Epithelial cell of prostate (primary cell): ENCODE measurements at regions not wholly inside any gene's neighbourhood (a gene's known extent, or its start where the extent isn't known, plus 50 kb on each side); places are given as distances from the start of the nearest gene placed in this dataset.

Experiments used
- DNase-seq: peaks from one replicate; pipeline ENCODE4 v3.0.0-alpha.2; 2011; ENCODE audit warnings: low read depth, low spot score
- H3K27ac ChIP-seq: fragments of 450-650 bp; 2 replicates; pipeline ENCODE4 v1.5.1; 2017; ENCODE audit warnings: mild to moderate bottlenecking

- no peak overlapping the region for H3K27ac ChIP-seq
- DNase-seq, result no peak
Observed at GRCh38 chr5:113875096-113875495, 361.6 kb downstream of the YTHDC2 start.

DNA sequence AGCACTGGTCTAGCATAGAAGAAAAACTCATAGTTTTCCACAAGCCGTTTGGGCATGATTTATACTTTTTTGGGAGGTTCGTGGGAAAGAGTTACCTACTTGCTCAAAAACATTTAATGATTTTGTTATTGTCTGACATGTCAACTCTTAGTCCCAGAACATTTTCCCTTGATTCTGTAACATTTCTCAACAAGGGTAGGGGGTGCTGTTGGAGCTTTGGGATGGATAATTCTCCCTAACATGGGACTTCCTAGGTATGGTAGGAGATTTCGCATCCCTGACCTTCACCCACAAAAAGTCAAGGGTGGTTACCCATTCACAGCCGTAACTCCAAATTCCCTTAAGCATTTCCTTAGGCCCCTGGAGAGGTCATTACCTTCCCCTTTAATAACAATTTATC lies 378.0 kb downstream of the YTHDC2 start:
- DNase-seq, result no peak

GRCh38 chr5:113896789-113897188 lies 383.3 kb downstream of the YTHDC2 start:
- no peak overlapping the region for H3K27ac ChIP-seq
- no peak for DNase-seq

More for the DNA sequence above, 378.0 kb downstream of the YTHDC2 start:
- no peak overlapping the region for H3K27ac ChIP-seq

DNA sequence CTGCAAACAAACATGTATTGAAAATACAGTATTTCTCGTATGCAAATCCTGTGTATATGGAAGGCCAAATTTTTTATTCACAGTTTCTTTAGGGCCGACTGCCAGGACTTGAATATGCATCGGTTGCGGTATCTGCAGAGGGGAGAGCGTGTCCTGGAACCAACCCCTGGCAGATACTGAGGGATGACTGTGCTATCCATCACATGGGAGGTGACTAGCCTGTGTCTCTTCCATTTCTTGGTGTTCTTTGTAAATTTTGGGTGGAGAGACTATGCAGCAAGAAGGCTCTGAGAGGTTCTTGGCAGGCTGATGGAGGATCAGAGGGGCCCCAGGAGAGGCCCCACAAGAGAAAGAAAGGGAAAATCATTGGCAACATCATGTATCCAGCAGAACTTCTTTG lies 384.3 kb downstream of the YTHDC2 start:
- H3K27ac ChIP-seq, result no peak overlapping the region
- DNase-seq, result no peak

DNA sequence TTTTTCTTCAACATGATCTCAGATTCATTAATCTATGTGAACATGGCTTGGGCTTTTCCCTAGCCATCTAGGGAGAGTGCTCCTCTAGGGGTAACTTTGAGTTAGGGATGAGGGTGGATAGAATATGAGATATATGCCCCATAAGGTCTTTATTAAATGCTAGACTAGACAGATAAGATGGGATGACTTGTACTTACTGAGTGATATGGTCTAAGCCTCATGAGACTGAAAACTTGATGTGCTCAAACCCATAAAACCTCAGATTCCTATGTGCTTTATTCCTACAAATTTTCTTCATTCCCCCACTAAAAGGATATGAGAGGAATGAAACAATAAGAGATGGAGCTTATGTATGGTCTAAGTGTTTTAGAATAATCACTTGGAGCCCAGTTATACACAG lies 386.6 kb downstream of the YTHDC2 start:
- H3K27ac ChIP-seq, result no peak overlapping the region
- no peak for DNase-seq

DNA sequence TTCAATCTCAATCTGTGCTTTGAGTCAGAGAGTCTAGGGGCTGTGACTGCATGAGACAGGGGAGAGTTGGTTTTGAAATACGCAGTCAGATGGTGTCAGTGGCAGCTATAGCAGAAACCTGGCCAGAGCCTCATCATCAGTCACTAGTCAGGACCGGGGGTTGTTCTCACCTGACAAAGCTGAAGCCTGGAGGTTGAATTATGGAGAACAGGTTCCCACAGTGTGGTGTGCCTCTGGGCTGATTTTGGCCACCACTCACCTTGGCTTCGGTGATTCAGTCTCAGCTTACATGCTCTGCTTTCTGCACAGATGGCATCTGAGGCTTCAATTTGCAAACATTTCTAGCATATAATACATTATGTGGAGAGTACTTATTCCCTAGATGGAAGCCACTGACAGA lies 387.3 kb downstream of the YTHDC2 start:
- no peak for DNase-seq
- no peak overlapping the region for H3K27ac ChIP-seq

DNA sequence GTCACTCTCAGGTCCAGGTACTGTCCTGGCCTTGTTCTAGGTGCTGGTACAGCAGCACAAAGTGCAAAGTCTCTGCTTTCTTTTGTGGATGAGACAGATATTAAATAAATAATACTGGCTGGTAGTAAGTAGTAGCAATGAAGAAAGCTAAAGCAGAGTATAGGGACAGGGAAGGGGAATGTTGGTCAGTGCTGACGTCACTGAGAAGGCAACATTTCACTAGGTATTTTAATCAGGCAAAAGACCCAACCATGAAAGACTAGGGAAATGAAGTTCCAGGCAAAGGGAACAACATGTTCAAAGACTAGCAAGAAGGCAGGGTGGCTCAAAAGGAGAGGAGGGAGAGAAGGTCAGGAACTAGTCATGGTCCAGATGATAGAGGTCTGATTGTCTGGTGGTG lies 388.2 kb downstream of the YTHDC2 start:
- DNase-seq, result no peak
- no peak overlapping the region for H3K27ac ChIP-seq

DNA sequence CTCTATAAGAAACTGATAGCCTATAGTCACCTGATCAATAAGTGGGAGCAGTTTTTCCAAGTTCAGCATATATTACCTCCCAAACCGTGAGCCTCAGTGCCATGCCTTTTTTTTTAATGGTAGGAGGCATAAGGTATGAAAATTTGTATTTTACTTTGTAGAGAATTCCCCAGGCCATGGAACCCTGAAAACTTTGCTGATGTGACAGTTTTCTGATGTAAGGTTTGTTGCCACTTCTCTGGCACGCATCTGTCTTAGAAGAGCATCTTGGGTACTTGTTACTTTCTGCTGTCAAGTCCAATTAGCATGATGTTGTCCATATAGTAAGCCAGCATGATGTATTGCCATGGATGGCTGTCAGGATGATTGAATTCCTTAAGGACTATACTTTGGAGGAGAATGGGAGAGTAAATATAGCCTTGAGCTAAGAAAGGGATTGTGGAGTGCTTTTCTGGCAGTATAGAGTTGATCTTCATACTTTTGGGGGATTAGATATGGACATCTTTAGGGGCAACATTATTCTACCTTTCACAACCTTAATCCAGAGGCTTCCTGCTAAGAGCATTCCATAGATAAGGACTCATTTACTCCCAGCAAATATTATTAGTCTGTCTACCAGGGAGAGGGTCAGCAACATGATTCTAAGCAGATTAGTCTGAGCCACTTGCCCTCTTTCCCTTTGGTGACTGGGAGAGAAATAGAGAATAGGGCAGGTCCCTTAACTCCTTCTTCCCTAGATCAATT lies 389.6 kb downstream of the YTHDC2 start:
- no peak for DNase-seq
- no peak overlapping the region for H3K27ac ChIP-seq

GRCh38 chr5:113909782-113910181 lies 396.3 kb downstream of the YTHDC2 start:
- no peak overlapping the region for H3K27ac ChIP-seq
- DNase-seq, result no peak

- no peak overlapping the region for H3K27ac ChIP-seq
Observed at GRCh38 chr5:113917997-113918396, 404.5 kb downstream of the YTHDC2 start.

GRCh38 chr5:113922343-113922742 lies 408.8 kb downstream of the YTHDC2 start:
- H3K27ac ChIP-seq, result no peak overlapping the region
- DNase-seq, result peak; percentile 20

More at GRCh38 chr5:113917997-113918396, 404.5 kb downstream of the YTHDC2 start:
- no peak for DNase-seq

DNA sequence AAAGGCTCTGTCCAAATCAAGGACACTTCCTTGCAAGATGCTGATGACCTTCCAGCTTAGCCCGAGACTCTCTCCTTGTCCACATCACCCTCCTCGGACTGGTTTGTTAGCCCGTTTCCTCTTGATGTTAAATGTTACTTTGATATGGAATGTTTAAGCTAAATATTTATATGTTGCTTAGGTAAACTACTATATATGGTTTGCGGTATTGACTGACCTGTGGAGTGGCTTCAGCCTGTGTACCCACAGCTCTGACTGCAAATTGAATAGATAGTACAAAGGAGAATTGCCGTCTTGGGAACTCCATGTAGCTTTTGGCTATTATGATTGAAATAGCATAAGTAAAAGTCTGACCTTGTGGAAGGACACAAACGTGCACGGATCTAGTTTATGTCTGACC lies 422.0 kb downstream of the YTHDC2 start:
- H3K27ac ChIP-seq, result no peak overlapping the region
- DNase-seq, result no peak

DNA sequence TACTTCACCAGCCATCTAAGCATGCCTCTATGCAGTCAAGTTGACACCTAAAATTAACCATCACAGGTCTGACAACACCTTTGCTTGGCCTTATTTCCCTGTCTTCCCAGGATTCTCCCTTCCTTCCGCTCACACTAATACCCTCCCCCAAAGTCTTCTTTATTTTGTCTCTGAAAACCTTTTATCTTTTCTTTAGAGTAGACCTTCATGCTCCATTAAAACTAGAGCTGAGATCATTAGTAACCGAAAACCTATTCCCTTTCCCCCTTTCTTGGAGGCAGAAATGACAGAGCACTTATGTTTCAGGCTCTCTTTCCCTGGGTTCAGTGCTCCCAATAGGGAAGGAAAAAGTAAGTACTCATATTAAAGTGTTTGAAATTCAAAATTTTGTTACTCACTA lies 423.8 kb downstream of the YTHDC2 start:
- H3K27ac ChIP-seq, result no peak overlapping the region
- DNase-seq, result no peak

- DNase-seq, result no peak
Observed at GRCh38 chr5:113939988-113940387, 421.9 kb upstream of the KCNN2 start.

DNA sequence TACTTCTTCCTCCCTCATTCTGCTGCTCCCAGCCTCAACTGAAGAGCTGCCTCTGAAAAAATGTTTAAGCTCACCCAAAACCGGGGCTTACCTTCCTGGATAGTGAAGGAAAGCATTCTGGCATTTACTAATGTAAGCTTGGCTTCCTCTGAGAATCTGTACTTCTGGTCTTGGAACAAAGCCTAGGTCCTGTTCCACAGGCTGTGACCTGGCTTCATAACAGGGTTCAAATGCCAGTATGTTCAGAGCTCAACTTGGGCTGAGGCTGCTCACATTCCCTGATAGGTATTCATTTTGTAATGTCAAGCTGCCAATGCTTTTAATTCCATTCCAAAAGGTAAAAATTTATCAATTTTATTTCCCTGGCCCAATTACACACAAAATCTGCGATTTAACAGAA lies 411.7 kb upstream of the KCNN2 start:
- no peak overlapping the region for H3K27ac ChIP-seq
- no peak for DNase-seq

More at GRCh38 chr5:113939988-113940387, 421.9 kb upstream of the KCNN2 start:
- H3K27ac ChIP-seq, result no peak overlapping the region

- no peak overlapping the region for H3K27ac ChIP-seq
- DNase-seq, result no peak
Observed at GRCh38 chr5:113965225-113965624, 396.6 kb upstream of the KCNN2 start.

DNA sequence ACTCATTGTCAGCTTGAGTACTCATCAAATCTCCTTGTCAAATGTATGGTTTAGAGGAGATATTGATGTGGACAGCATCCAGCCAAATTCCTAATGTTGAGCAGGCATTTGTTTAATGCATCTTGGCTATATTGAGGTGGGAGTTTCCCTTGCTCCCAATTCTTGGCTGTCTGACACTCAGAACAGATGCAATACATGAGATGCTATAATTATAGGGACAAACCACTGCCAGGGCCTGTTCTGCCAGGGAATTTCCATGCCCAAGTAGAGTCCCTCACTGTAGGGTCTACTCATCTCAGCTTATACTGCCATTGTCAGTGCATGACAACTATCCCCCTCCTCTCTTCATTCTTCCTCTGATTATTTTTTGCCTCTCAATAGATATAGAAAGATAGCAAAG lies 392.0 kb upstream of the KCNN2 start:
- DNase-seq, result no peak
- H3K27ac ChIP-seq, result no peak overlapping the region

DNA sequence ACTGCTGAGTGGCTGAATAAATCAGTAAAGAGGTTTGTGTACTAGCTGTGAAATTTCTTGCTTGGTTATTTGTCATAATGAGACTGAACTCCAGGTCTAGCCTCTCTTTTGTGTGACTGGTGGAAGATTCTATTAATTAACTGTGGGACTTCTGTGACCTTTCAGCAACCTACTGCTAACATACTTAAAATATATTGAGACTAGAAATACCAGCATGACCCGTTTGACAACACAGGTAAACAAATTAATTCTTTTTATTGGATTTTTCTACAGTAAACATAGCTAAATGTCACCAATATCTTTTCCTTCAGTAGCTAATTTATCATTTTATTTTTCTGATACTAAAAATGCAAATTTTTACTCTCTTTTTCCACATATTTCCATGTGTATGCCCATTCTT lies 390.4 kb upstream of the KCNN2 start:
- no peak overlapping the region for H3K27ac ChIP-seq
- DNase-seq, result no peak

- no peak overlapping the region for H3K27ac ChIP-seq
- no peak for DNase-seq
Observed at GRCh38 chr5:113974976-113975375, 386.9 kb upstream of the KCNN2 start.

DNA sequence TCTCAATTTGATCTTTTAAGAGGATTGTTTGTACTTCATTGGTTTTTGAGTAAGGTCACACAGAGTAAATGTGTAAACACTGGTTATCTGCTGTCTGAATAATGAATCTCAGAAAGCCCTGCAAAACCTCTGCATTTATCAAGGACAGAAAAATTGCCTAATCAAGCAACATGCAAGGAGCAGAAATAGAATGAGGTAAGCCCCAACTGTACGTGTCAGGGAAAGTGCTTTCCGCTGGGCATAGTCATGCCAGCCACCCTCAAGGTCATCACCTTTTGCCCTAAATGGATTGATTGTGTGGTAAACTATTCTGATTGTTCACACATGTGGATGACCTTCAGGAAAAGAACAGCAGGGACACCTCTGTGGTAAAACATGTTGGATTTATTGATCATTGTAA lies 376.9 kb upstream of the KCNN2 start:
- no peak overlapping the region for H3K27ac ChIP-seq
- no peak for DNase-seq

DNA sequence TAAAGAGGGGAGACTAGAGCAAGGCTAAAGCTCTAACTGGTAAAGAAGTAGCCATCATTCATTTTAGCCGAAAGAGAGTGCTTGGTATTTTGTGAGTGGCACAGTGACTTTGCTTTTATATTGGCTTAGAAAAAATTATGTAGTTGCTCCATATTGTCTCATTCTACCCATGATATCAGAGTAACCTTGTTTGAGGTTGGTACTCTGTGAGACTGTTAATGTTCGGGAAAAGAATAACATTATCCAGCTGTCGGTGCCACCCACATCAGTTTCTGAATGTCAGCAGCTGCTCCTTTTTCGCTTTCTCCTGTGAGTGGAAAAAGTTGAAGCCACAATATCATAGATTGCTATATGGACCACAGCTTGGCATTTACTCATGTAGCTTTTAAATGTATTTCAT lies 376.4 kb upstream of the KCNN2 start:
- DNase-seq, result no peak

GRCh38 chr5:113989278-113989912 lies 372.5 kb upstream of the KCNN2 start:
- no peak for DNase-seq
- H3K27ac ChIP-seq, result no peak overlapping the region

More for the DNA sequence above, 376.4 kb upstream of the KCNN2 start:
- H3K27ac ChIP-seq, result no peak overlapping the region
